PC-3 (cell line): ENCODE measurements at regions not wholly inside any gene's neighbourhood (a gene's known extent, or its start where the extent isn't known, plus 50 kb on each side); places are given as distances from the start of the nearest gene placed in this dataset.

Experiments
- ATAC-seq: fragments of 200-7000 bp; cut with Tn5 transposase; 2 replicates; pipeline ENCODE4 v1.9.1; 2020; ENCODE audit warnings: mild to moderate bottlenecking, moderate library complexity
- BruUV-seq: library from RNA; stranded (reverse); fragments of 400-500 nt; replicated peaks from 2 replicates; lab custom pipeline; 2021; lab: Mats Ljungman, UMichigan
- CTCF ChIA-PET: fragments of 300-600 bp; sonication (Branson Sonifier 250); formaldehyde crosslinking; loops from one replicate; lab custom pipeline; 2022; ENCODE audit warnings: antibody characterized with exemption; lab: Charles Lee
- POLR2A ChIA-PET: fragments of 300-600 bp; sonication (Branson Sonifier 250); formaldehyde crosslinking; loops from one replicate; lab custom pipeline; 2022; ENCODE audit warnings: antibody characterized with exemption; ENCODE audit not compliant: unreplicated experiment; lab: Charles Lee
- DNase-seq: peaks from one replicate; pipeline ENCODE4 v3.0.0-alpha.2; 2015
- H2AFZ ChIP-seq: fragments of 300-600 bp; sonication (generic); 2 replicates; pipeline ENCODE4 v1.6.0; 2016; ENCODE audit warnings: antibody characterized with exemption, low read length
- H3F3A ChIP-seq: fragments of 300-600 bp; sonication (generic); one replicate; pipeline ENCODE4 v1.6.0; 2017; ENCODE audit warnings: antibody characterized with exemption, low read length, control low read depth, mild to moderate bottlenecking; ENCODE audit not compliant: unreplicated experiment
- H3K27ac ChIP-seq: fragments of 300-600 bp; sonication (generic); 2 replicates; pipeline ENCODE4 v1.5.1; 2016; ENCODE audit warnings: mild to moderate bottlenecking, low read length
- H3K27me3 ChIP-seq: fragments of 300-600 bp; sonication (generic); 2 replicates; pipeline ENCODE4 v1.6.1; 2016; ENCODE audit warnings: low read length, mixed read lengths
- H3K36me3 ChIP-seq: fragments of 300-600 bp; sonication (generic); 2 replicates; pipeline ENCODE4 v1.6.1; 2016; ENCODE audit warnings: low read depth, mixed run types, low read length, mixed read lengths
- H3K4me1 ChIP-seq: fragments of 300-600 bp; sonication (generic); 2 replicates; pipeline ENCODE4 v1.5.1; 2016; ENCODE audit warnings: low read length; ENCODE audit not compliant: insufficient read depth
- H3K4me2 ChIP-seq: fragments of 300-600 bp; sonication (generic); 2 replicates; pipeline ENCODE4 v1.6.0; 2016; ENCODE audit warnings: low read length
- H3K4me3 ChIP-seq: fragments of 300-600 bp; sonication (generic); 2 replicates; pipeline ENCODE4 v1.5.1; 2016; ENCODE audit warnings: mild to moderate bottlenecking, low read length, mixed read lengths
- H3K79me2 ChIP-seq: fragments of 300-600 bp; sonication (generic); 2 replicates; pipeline ENCODE4 v1.6.1; 2017; ENCODE audit warnings: low read length, mixed read lengths
- H3K9ac ChIP-seq: fragments of 300-600 bp; sonication (generic); 2 replicates; pipeline ENCODE4 v1.6.0; 2016; ENCODE audit warnings: mild to moderate bottlenecking, low read length
- H3K9me2 ChIP-seq: fragments of 300-600 bp; sonication (generic); replicated peaks from 2 replicates; pipeline ENCODE4 v1.6.1; 2016; ENCODE audit warnings: mixed run types, low read length, mixed read lengths
- H3K9me3 ChIP-seq: fragments of 300-600 bp; sonication (generic); 2 replicates; pipeline ENCODE4 v1.6.1; 2016; ENCODE audit warnings: low read length, mixed read lengths
- H4K20me1 ChIP-seq: fragments of 300-600 bp; sonication (generic); 2 replicates; pipeline ENCODE4 v1.6.1; 2016; ENCODE audit warnings: low read length, mixed read lengths
- CTCF ChIP-seq: fragments of 300-600 bp; sonication (generic); conservative IDR thresholded peaks from 2 replicates; pipeline ENCODE4 v1.5.1; 2017; ENCODE audit warnings: antibody characterized with exemption, low read depth, mild to moderate bottlenecking, low read length
- EZH2 ChIP-seq: fragments of 300-600 bp; sonication (generic); IDR thresholded peaks from one replicate; pipeline ENCODE4 v1.6.1; 2017; ENCODE audit warnings: antibody characterized with exemption, mild to moderate bottlenecking, low read length; ENCODE audit not compliant: unreplicated experiment
- EZH2phosphoT487 ChIP-seq: fragments of 300-600 bp; sonication (generic); IDR thresholded peaks from 2 replicates; pipeline ENCODE4 v1.6.1; 2018; ENCODE audit warnings: mild to moderate bottlenecking, antibody characterized with exemption, low read length, borderline replicate concordance
- intact Hi-C: fragments of 100-400 bp; cut with micrococcal nuclease; formaldehyde crosslinking; loops from 2 replicates; pipeline ENCODE4 v1.9.0; 2023

- Histone ChIP-seq H3K9me2 (no peaks in the 10 kb centered on the region), H3K4me3 (no peak overlapping the region), H2AFZ (no peak overlapping the region), H3K79me2 (no peaks in the 10 kb centered on the region), H4K20me1 (no peaks in the 10 kb centered on the region), H3K36me3 (no peaks in the 10 kb centered on the region), H3F3A (no peaks in the 10 kb centered on the region), H3K9ac (no peak overlapping the region), H3K4me2 (no peak overlapping the region), H3K9me3 (peaks cover 10% of the 10 kb centered on the region; the same call in 1 of the 2 replicates), H3K4me1 (no peaks in the 10 kb centered on the region), H3K27ac (no peak overlapping the region), H3K27me3 (no peaks in the 10 kb centered on the region)
- ChIA-PET CTCF (no interaction called here), POLR2A (no interaction called here)
- intact Hi-C loops: no loop called here
- no peak for DNase-seq
- BruUV-seq: no TSS peak
- no peak for ATAC-seq
- TF ChIP-seq EZH2phosphoT487 (no peak), EZH2 (no peak), CTCF (no peak)
These were observed 400.0 kb upstream of the FLRT2 start for GRCh38 chr14:85129921-85130320.

GRCh38 chr14:85131226-85131922, 398.6 kb upstream of the FLRT2 start:
- Histone ChIP-seq H2AFZ (no peak overlapping the region), H3K9me3 (peaks cover 10% of the 10 kb centered on the region; the same call in 1 of the 2 replicates), H3K9ac (no peak overlapping the region), H4K20me1 (no peaks in the 10 kb centered on the region), H3K4me2 (no peak overlapping the region), H3K27me3 (no peaks in the 10 kb centered on the region), H3K36me3 (no peaks in the 10 kb centered on the region), H3K4me3 (no peak overlapping the region), H3K4me1 (no peaks in the 10 kb centered on the region), H3F3A (no peaks in the 10 kb centered on the region), H3K27ac (no peak overlapping the region), H3K9me2 (no peaks in the 10 kb centered on the region), H3K79me2 (no peaks in the 10 kb centered on the region)
- ChIA-PET POLR2A (no interaction called here), CTCF (no interaction called here)
- intact Hi-C loops: no loop called here
- DNase-seq: peak; percentile 28
- TF ChIP-seq EZH2 (no peak), EZH2phosphoT487 (no peak), CTCF (peak; percentile 54)
- ATAC-seq: no peak
- BruUV-seq: no TSS peak

GRCh38 chr14:85142982-85143381, 387.0 kb upstream of the FLRT2 start:
- no peaks in the 10 kb centered on the region for H4K20me1 ChIP-seq
- H3K9ac ChIP-seq: no peak overlapping the region
- TF ChIP-seq EZH2phosphoT487: no peak
- no peak for TF ChIP-seq CTCF
- no peak for TF ChIP-seq EZH2
- H3K4me1 ChIP-seq: no peaks in the 10 kb centered on the region
- H3K79me2 ChIP-seq: no peaks in the 10 kb centered on the region
- ChIA-PET CTCF (no interaction called here), POLR2A (no interaction called here)
- H3K9me3 ChIP-seq: 0 out of 2 replicates have a peak, but pooled peaks cover 5% of the 10 kb centered on the region
- no peak overlapping the region for H3K4me2 ChIP-seq
- no peaks in the 10 kb centered on the region for H3K36me3 ChIP-seq
- H3K27ac ChIP-seq: no peak overlapping the region
- H3K4me3 ChIP-seq: no peak overlapping the region
- H3K9me2 ChIP-seq: no peaks in the 10 kb centered on the region
- BruUV-seq: no TSS peak
- ATAC-seq (no peak), DNase-seq (no peak)
- no peaks in the 10 kb centered on the region for H3K27me3 ChIP-seq
- H2AFZ ChIP-seq: no peak overlapping the region
- H3F3A ChIP-seq: no peaks in the 10 kb centered on the region
- intact Hi-C loops: no loop called here
